HEK293T (cell line): ENCODE measurements at regions not wholly inside any gene's neighbourhood (a gene's known extent, or its start where the extent isn't known, plus 50 kb on each side); places are given as distances from the start of the nearest gene placed in this dataset.

ENCODE experiments used
- ARNT ChIP-seq: fragments of 450-650 bp; IDR thresholded peaks from 2 replicates; pipeline ENCODE4 v1.6.1; 2017; ENCODE audit warnings: mild to moderate bottlenecking
- BHLHE40 ChIP-seq: fragments of 450-650 bp; IDR thresholded peaks from 2 replicates; pipeline ENCODE4 v1.6.1; 2016; ENCODE audit warnings: mild to moderate bottlenecking, moderate library complexity, borderline replicate concordance
- CTBP1 ChIP-seq: fragments of 450-650 bp; IDR thresholded peaks from 2 replicates; pipeline ENCODE4 v1.6.1; 2016; ENCODE audit warnings: borderline replicate concordance
- FOXA1 ChIP-seq: fragments of 450-650 bp; IDR thresholded peaks from 2 replicates; pipeline ENCODE4 v1.6.1; 2016; ENCODE audit warnings: mild to moderate bottlenecking
- FOXK2 ChIP-seq: fragments of 450-650 bp; IDR thresholded peaks from 2 replicates; pipeline ENCODE4 v1.6.1; 2016; ENCODE audit warnings: mild to moderate bottlenecking
- FOXM1 ChIP-seq: fragments of 450-650 bp; IDR thresholded peaks from 2 replicates; pipeline ENCODE4 v1.6.1; 2017; ENCODE audit warnings: mild to moderate bottlenecking, borderline replicate concordance
- HDGF ChIP-seq: fragments of 450-650 bp; IDR thresholded peaks from 2 replicates; pipeline ENCODE4 v1.6.1; 2017; ENCODE audit warnings: antibody characterized with exemption, borderline replicate concordance
- LEF1 ChIP-seq: fragments of 450-650 bp; IDR thresholded peaks from 2 replicates; pipeline ENCODE4 v1.6.1; 2017; ENCODE audit warnings: mild to moderate bottlenecking, borderline replicate concordance
- PKNOX1 ChIP-seq: fragments of 450-650 bp; IDR thresholded peaks from 2 replicates; pipeline ENCODE4 v1.6.1; 2016
- SP1 ChIP-seq: fragments of 450-650 bp; IDR thresholded peaks from 2 replicates; pipeline ENCODE4 v1.6.1; 2017
- TARDBP ChIP-seq: fragments of 450-650 bp; IDR thresholded peaks from 2 replicates; pipeline ENCODE4 v1.6.1; 2016

- TF ChIP-seq FOXA1 (no peak), SP1 (no peak), BHLHE40 (no peak), LEF1 (no peak), HDGF (no peak), PKNOX1 (no peak), CTBP1 (no peak), FOXK2 (no peak), FOXM1 (no peak), ARNT (no peak), TARDBP (no peak)
Measured at GRCh38 chr13:33710924-33711323, 107.0 kb upstream of the RFC3 start.
